ENCODE measurements at regions not wholly inside any gene's neighbourhood (a gene's known extent, or its start where the extent isn't known, plus 50 kb on each side); places are given as distances from the start of the nearest gene placed in this dataset.
"Not testable (repeated sequence)": the region's sequence is repeated elsewhere in the genome, so short reads cannot be mapped to it uniquely, and the experiment has no call there.

- no peak for TF ChIP-seq CTCF (conservative IDR thresholded peaks at IDR 0.05; ENCODE audit: low read depth, low read length)
- H3K4me3 ChIP-seq (ENCODE audit: low read depth, low read length) = no peak overlapping the region
- DNase-seq (ENCODE audit: low read depth) = no peak
These were observed 118.6 kb upstream of the SERPINE2 start for GRCh38 chr2:224157655-224158054.

- H3K4me3 ChIP-seq (ENCODE audit: low read depth, low read length) = no peak overlapping the region
- DNase-seq (ENCODE audit: low read depth) = no peak
- TF ChIP-seq CTCF (conservative IDR thresholded peaks at IDR 0.05; ENCODE audit: low read depth, low read length) = no peak
These were observed 117.3 kb upstream of the SERPINE2 start for GRCh38 chr2:224156436-224156835.

- DNase-seq (ENCODE audit: low read depth) = peak; percentile 56
- no peak overlapping the region for H3K4me3 ChIP-seq (ENCODE audit: low read depth, low read length)
- no peak for TF ChIP-seq CTCF (conservative IDR thresholded peaks at IDR 0.05; ENCODE audit: low read depth, low read length)
These were observed 116.8 kb upstream of the SERPINE2 start for GRCh38 chr2:224155896-224156295.

- DNase-seq (ENCODE audit: low read depth) = no peak
- no peak overlapping the region for H3K4me3 ChIP-seq (ENCODE audit: low read depth, low read length)
- no peak for TF ChIP-seq CTCF (conservative IDR thresholded peaks at IDR 0.05; ENCODE audit: low read depth, low read length)
These were observed 116.3 kb upstream of the SERPINE2 start for GRCh38 chr2:224155371-224155770.

- no peak for TF ChIP-seq CTCF (conservative IDR thresholded peaks at IDR 0.05; ENCODE audit: low read depth, low read length)
- H3K4me3 ChIP-seq (ENCODE audit: low read depth, low read length) = no peak overlapping the region
- DNase-seq (ENCODE audit: low read depth) = no peak
These were observed 112.7 kb upstream of the SERPINE2 start for GRCh38 chr2:224151680-224152310.

- no peak for DNase-seq (ENCODE audit: low read depth)
- no peak overlapping the region for H3K4me3 ChIP-seq (ENCODE audit: low read depth, low read length)
- TF ChIP-seq CTCF (conservative IDR thresholded peaks at IDR 0.05; ENCODE audit: low read depth, low read length) = no peak
These were observed 112.1 kb upstream of the SERPINE2 start for GRCh38 chr2:224151161-224151560.

- H3K4me3 ChIP-seq (ENCODE audit: low read depth, low read length); DNase-seq (ENCODE audit: low read depth): not testable (repeated sequence)
These were observed 109.0 kb upstream of the SERPINE2 start for GRCh38 chr2:224148058-224148457.
